ENCODE measurements at regions not wholly inside any gene's neighbourhood (a gene's known extent, or its start where the extent isn't known, plus 50 kb on each side); places are given as distances from the start of the nearest gene placed in this dataset.

DNA sequence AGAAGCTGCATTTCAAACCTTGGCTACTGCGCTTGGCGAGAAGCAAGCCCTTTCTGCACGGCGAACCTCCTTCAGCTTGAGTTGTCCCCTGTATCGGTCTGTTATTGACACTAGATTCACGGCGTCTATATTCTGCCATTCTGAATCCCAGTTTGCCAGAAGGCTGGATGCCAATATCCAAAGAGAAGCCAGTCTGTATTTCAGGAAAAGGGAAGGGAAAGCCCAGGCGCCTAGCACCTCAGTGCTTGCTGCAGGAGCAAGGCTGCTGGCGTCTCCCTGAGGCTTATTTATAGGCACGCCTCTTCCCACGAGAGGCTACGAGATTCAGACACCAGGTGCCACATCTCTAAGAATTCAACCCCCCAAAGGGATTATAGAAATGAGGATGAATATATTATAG lies 89.6 kb upstream of the CDH4 start:
- H3K27ac Mint-ChIP-seq = no peak overlapping the region
- ChIA-PET CTCF (no interaction called here), POLR2A (no interaction called here)
- TF ChIP-seq, protein P1, sequence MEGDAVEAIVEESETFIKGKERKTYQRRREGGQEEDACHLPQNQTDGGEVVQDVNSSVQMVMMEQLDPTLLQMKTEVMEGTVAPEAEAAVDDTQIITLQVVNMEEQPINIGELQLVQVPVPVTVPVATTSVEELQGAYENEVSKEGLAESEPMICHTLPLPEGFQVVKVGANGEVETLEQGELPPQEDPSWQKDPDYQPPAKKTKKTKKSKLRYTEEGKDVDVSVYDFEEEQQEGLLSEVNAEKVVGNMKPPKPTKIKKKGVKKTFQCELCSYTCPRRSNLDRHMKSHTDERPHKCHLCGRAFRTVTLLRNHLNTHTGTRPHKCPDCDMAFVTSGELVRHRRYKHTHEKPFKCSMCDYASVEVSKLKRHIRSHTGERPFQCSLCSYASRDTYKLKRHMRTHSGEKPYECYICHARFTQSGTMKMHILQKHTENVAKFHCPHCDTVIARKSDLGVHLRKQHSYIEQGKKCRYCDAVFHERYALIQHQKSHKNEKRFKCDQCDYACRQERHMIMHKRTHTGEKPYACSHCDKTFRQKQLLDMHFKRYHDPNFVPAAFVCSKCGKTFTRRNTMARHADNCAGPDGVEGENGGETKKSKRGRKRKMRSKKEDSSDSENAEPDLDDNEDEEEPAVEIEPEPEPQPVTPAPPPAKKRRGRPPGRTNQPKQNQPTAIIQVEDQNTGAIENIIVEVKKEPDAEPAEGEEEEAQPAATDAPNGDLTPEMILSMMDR (IDR thresholded peaks at IDR 0.05) = no peak
- no peak overlapping the region for H3K4me3 Mint-ChIP-seq
- H3K9me3 Mint-ChIP-seq = peaks cover 13% of the 10 kb centered on the region
- no peaks in the 10 kb centered on the region for H3K36me3 Mint-ChIP-seq (ENCODE audit: low read depth)
- DNase-seq (no peak), ATAC-seq (ENCODE audit: low read depth) (no peak)
- H3K4me1 Mint-ChIP-seq = no peaks in the 10 kb centered on the region
- no peaks in the 10 kb centered on the region for H3K27me3 Mint-ChIP-seq
- intact Hi-C loops (cut with micrococcal nuclease) = no loop called here

DNA sequence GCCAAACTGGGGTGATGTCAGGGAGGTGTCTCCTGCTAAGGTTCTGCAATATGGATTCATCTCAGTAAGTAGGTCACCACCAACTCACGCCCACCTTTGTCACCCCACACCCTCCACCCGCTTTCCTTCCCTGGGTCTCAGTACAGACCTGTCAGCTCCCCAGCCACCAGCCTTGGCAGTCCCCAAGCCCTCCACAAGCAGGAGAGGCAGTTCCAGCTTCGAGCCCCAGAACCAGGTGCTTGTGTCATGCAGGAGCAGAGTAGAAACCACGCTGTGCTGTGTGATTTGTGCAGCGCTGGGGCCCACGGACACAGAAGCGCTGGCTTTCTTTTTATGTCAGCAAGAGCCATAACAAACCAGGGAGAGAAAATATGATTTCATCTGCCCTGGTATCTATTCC lies 89.0 kb upstream of the CDH4 start:
- peaks cover 8% of the 10 kb centered on the region for H3K9me3 Mint-ChIP-seq
- TF ChIP-seq, protein P1 (IDR thresholded peaks at IDR 0.05) = no peak
- ChIA-PET POLR2A (no interaction called here), CTCF (no interaction called here)
- H3K4me1 Mint-ChIP-seq = no peaks in the 10 kb centered on the region
- ATAC-seq (ENCODE audit: low read depth) = no peak
- no peak for DNase-seq
- no peaks in the 10 kb centered on the region for H3K36me3 Mint-ChIP-seq (ENCODE audit: low read depth)
- no peak overlapping the region for H3K4me3 Mint-ChIP-seq
- intact Hi-C loops (cut with micrococcal nuclease) = no loop called here
- no peaks in the 10 kb centered on the region for H3K27me3 Mint-ChIP-seq
- H3K27ac Mint-ChIP-seq = no peak overlapping the region

DNA sequence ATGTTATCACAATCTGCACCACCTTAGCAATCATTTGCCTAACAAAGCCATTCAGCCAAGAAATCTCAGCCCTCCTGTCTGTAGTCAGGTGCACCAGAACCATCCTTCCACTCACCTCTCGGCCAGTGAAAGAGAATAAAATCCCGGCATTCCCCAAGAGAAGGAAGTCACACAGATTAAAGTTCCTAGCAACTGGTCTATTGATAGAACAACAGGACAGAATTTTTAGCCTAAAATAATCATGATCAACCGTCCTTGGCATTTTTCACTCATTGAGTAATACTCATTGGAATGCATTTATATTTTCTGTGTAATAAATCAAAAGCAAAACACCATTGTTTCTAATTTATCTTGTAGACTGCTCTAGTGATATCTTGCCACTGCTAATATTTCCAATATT lies 85.7 kb upstream of the CDH4 start:
- Mint-ChIP-seq H3K4me3 (no peak overlapping the region), H3K36me3 (ENCODE audit: low read depth) (no peaks in the 10 kb centered on the region), H3K4me1 (no peaks in the 10 kb centered on the region), H3K27me3 (no peaks in the 10 kb centered on the region), H3K9me3 (no peaks in the 10 kb centered on the region), H3K27ac (no peak overlapping the region)
- no peak for ATAC-seq (ENCODE audit: low read depth)
- CTCF ChIA-PET = no interaction called here
- POLR2A ChIA-PET = no interaction called here
- intact Hi-C loops (cut with micrococcal nuclease) = no loop called here
- TF ChIP-seq, protein P1 (IDR thresholded peaks at IDR 0.05) = no peak
- DNase-seq = no peak

DNA sequence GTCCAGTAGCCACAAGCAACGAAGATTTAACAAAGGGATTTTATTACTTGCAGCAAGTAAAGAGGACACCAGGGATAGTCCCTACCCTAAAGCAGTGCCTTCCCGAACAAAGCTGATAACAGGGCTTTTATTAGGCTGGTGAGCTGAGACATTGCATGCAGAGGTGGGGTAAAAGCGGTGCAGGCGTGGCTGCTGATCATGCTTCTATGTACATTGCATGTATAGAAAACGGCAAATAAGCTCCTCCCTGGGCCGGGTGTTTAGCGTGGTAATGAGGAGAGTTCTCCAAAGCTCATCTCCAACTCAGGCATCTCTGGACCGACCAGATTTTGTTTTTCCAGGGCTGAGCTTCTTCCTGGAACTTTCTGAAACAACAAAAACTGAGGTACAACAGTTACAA lies 83.5 kb upstream of the CDH4 start:
- DNase-seq (no peak), ATAC-seq (ENCODE audit: low read depth) (no peak)
- Mint-ChIP-seq H3K4me1 (no peaks in the 10 kb centered on the region), H3K9me3 (no peaks in the 10 kb centered on the region), H3K27ac (no peak overlapping the region), H3K27me3 (no peaks in the 10 kb centered on the region), H3K36me3 (ENCODE audit: low read depth) (no peaks in the 10 kb centered on the region), H3K4me3 (no peak overlapping the region)
- TF ChIP-seq, protein P1 (IDR thresholded peaks at IDR 0.05) = no peak
- POLR2A ChIA-PET = no interaction called here
- CTCF ChIA-PET = no interaction called here
- intact Hi-C loops (cut with micrococcal nuclease) = no loop called here

DNA sequence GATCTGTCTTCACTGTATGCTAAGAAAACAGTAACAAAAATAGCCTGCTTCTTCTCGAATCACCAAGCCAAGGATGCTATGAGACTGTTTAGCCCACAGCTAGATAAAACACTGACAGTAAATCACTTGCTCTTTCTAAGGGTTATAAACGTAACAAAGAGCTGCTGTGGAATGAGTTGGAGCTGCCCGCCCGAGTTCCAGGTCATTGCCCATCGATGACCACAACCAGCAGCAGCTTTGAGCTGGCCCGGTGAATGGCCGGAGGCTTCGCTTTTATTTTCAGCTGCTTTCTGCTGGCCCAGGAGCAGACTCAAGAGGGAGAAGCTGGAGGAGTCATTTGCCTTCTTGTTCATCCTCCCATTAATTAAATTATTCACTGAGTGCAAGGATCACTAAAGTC lies 82.2 kb upstream of the CDH4 start:
- TF ChIP-seq, protein P1 (IDR thresholded peaks at IDR 0.05) = no peak
- ATAC-seq (ENCODE audit: low read depth) = no peak
- no peaks in the 10 kb centered on the region for H3K9me3 Mint-ChIP-seq
- intact Hi-C loops (cut with micrococcal nuclease) = no loop called here
- no peaks in the 10 kb centered on the region for H3K36me3 Mint-ChIP-seq (ENCODE audit: low read depth)
- DNase-seq = no peak
- no peaks in the 10 kb centered on the region for H3K27me3 Mint-ChIP-seq
- ChIA-PET CTCF (no interaction called here), POLR2A (no interaction called here)
- no peak overlapping the region for H3K27ac Mint-ChIP-seq
- H3K4me3 Mint-ChIP-seq = no peak overlapping the region
- H3K4me1 Mint-ChIP-seq = no peaks in the 10 kb centered on the region

Measured in activated B cell treated with CpG ODN at 0.5 μM for 24 hours (primary cell).